ENCODE measurements at regions not wholly inside any gene's neighbourhood (a gene's known extent, or its start where the extent isn't known, plus 50 kb on each side); places are given as distances from the start of the nearest gene placed in this dataset.

DNA sequence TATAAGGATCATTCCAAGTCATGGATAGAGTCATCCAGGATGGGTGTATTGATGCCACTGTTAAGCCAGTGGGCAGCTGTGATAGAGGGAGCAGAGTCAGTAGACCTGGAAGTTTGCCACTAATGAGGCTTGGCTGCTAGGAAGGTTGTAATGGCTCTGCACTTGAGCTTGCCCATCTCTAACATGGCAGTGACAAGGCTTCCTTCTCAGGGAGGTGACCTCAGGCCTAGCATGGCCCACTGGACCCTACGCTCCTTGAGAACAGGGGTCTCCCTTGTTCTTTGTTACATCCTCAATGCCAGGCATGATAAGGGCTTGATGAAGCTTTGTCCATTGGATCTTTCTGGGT lies 155.1 kb downstream of the CD83 start:
- peaks cover 7% of the 10 kb centered on the region for H3K9me3 Mint-ChIP-seq (ENCODE audit: unreplicated experiment)
- H3K4me1 Mint-ChIP-seq (ENCODE audit: low read depth, unreplicated experiment), result no peaks in the 10 kb centered on the region
- no peaks in the 10 kb centered on the region for H3K36me3 Mint-ChIP-seq (ENCODE audit: insufficient read depth, unreplicated experiment)
- intact Hi-C loops (cut with micrococcal nuclease; ENCODE audit: unreplicated experiment), result no loop called here
- TF ChIP-seq, protein P1, sequence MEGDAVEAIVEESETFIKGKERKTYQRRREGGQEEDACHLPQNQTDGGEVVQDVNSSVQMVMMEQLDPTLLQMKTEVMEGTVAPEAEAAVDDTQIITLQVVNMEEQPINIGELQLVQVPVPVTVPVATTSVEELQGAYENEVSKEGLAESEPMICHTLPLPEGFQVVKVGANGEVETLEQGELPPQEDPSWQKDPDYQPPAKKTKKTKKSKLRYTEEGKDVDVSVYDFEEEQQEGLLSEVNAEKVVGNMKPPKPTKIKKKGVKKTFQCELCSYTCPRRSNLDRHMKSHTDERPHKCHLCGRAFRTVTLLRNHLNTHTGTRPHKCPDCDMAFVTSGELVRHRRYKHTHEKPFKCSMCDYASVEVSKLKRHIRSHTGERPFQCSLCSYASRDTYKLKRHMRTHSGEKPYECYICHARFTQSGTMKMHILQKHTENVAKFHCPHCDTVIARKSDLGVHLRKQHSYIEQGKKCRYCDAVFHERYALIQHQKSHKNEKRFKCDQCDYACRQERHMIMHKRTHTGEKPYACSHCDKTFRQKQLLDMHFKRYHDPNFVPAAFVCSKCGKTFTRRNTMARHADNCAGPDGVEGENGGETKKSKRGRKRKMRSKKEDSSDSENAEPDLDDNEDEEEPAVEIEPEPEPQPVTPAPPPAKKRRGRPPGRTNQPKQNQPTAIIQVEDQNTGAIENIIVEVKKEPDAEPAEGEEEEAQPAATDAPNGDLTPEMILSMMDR (IDR thresholded peaks at IDR 0.05; ENCODE audit: insufficient read depth in 1 of 2, low read depth in 1 of 2, low read length in 1 of 2, severe bottlenecking in 1 of 2, unreplicated experiment in 1 of 2), result no peak
- DNase-seq, result no peak
- H3K27me3 Mint-ChIP-seq (ENCODE audit: insufficient read depth, unreplicated experiment), result no peaks in the 10 kb centered on the region
- Histone ChIP-seq H3K27me3 (replicated peaks; ENCODE audit: control insufficient read depth, insufficient read depth, low read length) (no peaks in the 10 kb centered on the region), H3K4me1 (no peaks in the 10 kb centered on the region), H3K9me3 (peaks cover 16% of the 10 kb centered on the region), H3K4me3 (ENCODE audit: low read depth, low read length) (no peak overlapping the region), H3K36me3 (ENCODE audit: control insufficient read depth, insufficient read depth, low read length) (no peaks in the 10 kb centered on the region)
- no peak overlapping the region for H3K27ac Mint-ChIP-seq (ENCODE audit: unreplicated experiment)
- H3K4me3 Mint-ChIP-seq (ENCODE audit: unreplicated experiment), result no peak overlapping the region
- POLR2A ChIA-PET, result no interaction called here
- CTCF ChIA-PET, result no interaction called here
- no TSS peak for BruUV-seq (replicated peaks)

DNA sequence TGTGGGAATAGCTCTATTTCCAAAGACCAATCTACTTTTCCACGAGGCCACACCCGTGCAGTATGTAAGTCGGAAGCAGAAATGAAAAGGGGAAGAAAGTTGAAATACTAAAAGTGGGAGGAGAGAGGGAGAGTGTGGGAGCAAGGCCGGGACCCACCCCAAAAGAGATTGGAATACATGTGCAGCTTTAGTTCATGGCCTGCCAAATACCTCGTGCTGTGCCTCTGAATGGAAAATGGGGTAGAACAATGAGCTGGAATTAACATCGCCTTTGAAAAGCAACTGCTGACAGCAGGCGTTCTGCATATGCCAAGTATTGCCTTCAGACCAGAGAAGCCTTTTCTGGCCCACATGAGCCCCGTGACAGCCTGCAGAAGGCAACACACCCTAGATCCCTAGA lies 155.6 kb downstream of the CD83 start:
- H3K27me3 Mint-ChIP-seq (ENCODE audit: insufficient read depth, unreplicated experiment), result no peaks in the 10 kb centered on the region
- intact Hi-C loops (cut with micrococcal nuclease; ENCODE audit: unreplicated experiment), result no loop called here
- CTCF ChIA-PET, result no interaction called here

DNA sequence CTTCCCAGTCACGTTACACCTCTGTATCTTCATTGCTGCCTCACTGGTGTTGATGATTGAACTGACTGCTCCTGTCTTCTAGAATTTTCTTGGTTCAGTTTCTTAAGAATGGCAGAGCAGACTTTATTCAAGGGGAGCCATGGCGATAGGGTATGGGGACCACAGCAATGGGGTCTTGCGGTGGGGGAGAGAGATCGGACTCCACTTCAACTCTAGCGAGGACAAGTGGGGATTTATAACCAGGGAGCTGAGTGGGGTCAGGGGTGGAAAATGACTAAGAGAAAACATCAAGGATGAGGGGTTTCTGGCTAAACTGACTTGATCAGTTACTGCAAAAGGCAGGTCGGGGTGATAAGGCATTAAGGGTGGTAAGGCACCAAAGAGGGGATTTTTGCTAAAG lies 156.4 kb downstream of the CD83 start:
- Mint-ChIP-seq H3K4me1 (ENCODE audit: low read depth, unreplicated experiment) (no peaks in the 10 kb centered on the region), H3K9me3 (ENCODE audit: unreplicated experiment) (peaks cover 10% of the 10 kb centered on the region), H3K27me3 (ENCODE audit: insufficient read depth, unreplicated experiment) (no peaks in the 10 kb centered on the region), H3K4me3 (ENCODE audit: unreplicated experiment) (no peak overlapping the region), H3K27ac (ENCODE audit: unreplicated experiment) (no peak overlapping the region), H3K36me3 (ENCODE audit: insufficient read depth, unreplicated experiment) (no peaks in the 10 kb centered on the region)
- ChIA-PET CTCF (no interaction called here), POLR2A (no interaction called here)
- no TSS peak for BruUV-seq (replicated peaks)
- intact Hi-C loops (cut with micrococcal nuclease; ENCODE audit: unreplicated experiment), result no loop called here
- no peaks in the 10 kb centered on the region for H3K4me1 ChIP-seq
- H3K9me3 ChIP-seq, result peaks cover 16% of the 10 kb centered on the region
- no peak for DNase-seq
- H3K27me3 ChIP-seq (replicated peaks; ENCODE audit: control insufficient read depth, insufficient read depth, low read length), result no peaks in the 10 kb centered on the region
- TF ChIP-seq, protein P1 (IDR thresholded peaks at IDR 0.05; ENCODE audit: insufficient read depth in 1 of 2, low read depth in 1 of 2, low read length in 1 of 2, severe bottlenecking in 1 of 2, unreplicated experiment in 1 of 2), result no peak
- H3K36me3 ChIP-seq (ENCODE audit: control insufficient read depth, insufficient read depth, low read length), result no peaks in the 10 kb centered on the region
- H3K4me3 ChIP-seq (ENCODE audit: low read depth, low read length), result no peak overlapping the region

More for the DNA sequence above, 155.6 kb downstream of the CD83 start:
- Histone ChIP-seq H3K9me3 (peaks cover 16% of the 10 kb centered on the region), H3K27me3 (replicated peaks; ENCODE audit: control insufficient read depth, insufficient read depth, low read length) (no peaks in the 10 kb centered on the region), H3K4me1 (no peaks in the 10 kb centered on the region), H3K4me3 (ENCODE audit: low read depth, low read length) (no peak overlapping the region), H3K36me3 (ENCODE audit: control insufficient read depth, insufficient read depth, low read length) (no peaks in the 10 kb centered on the region)
- Mint-ChIP-seq H3K9me3 (ENCODE audit: unreplicated experiment) (peaks cover 10% of the 10 kb centered on the region), H3K4me3 (ENCODE audit: unreplicated experiment) (no peak overlapping the region), H3K27ac (ENCODE audit: unreplicated experiment) (no peak overlapping the region), H3K4me1 (ENCODE audit: low read depth, unreplicated experiment) (no peaks in the 10 kb centered on the region), H3K36me3 (ENCODE audit: insufficient read depth, unreplicated experiment) (no peaks in the 10 kb centered on the region)
- POLR2A ChIA-PET, result no interaction called here
- no peak for DNase-seq
- BruUV-seq (replicated peaks), result no TSS peak
- TF ChIP-seq, protein P1 (IDR thresholded peaks at IDR 0.05; ENCODE audit: insufficient read depth in 1 of 2, low read depth in 1 of 2, low read length in 1 of 2, severe bottlenecking in 1 of 2, unreplicated experiment in 1 of 2), result no peak

All from Caco-2 (cell line).